SJSA1 (cell line): ENCODE measurements at regions not wholly inside any gene's neighbourhood (a gene's known extent, or its start where the extent isn't known, plus 50 kb on each side); places are given as distances from the start of the nearest gene placed in this dataset.
"Not testable (repeated sequence)": the region's sequence is repeated elsewhere in the genome, so short reads cannot be mapped to it uniquely, and the experiment has no call there.

Experiments used
- DNase-seq, 2 experiments: peaks; one replicate each; pipeline ENCODE4 v3.0.0-alpha.2; 2015 to 2020; ENCODE audit warnings: low spot score in 2 of 2, low read depth in 1 of 2
- H3K27ac ChIP-seq: fragments of 250-450 bp; sonication (Bioruptor Pico); 2 replicates; pipeline ENCODE4 v1.5.1; 2020; ENCODE audit warnings: mild to moderate bottlenecking, moderate library complexity
- H3K27me3 ChIP-seq: fragments of 250-450 bp; sonication (Bioruptor Pico); replicated peaks from 2 replicates; pipeline ENCODE4 v1.5.1; 2020; ENCODE audit warnings: mild to moderate bottlenecking, moderate library complexity
- H3K36me3 ChIP-seq: fragments of 250-450 bp; sonication (Bioruptor Pico); 2 replicates; pipeline ENCODE4 v1.5.1; 2020; ENCODE audit warnings: mild to moderate bottlenecking
- H3K4me1 ChIP-seq: fragments of 250-450 bp; sonication (Bioruptor Pico); replicated peaks from 2 replicates; pipeline ENCODE4 v1.6.1; 2021; ENCODE audit warnings: mild to moderate bottlenecking
- H3K4me3 ChIP-seq: fragments of 250-450 bp; sonication (Bioruptor Pico); 2 replicates; pipeline ENCODE4 v1.5.1; 2020; ENCODE audit warnings: mild to moderate bottlenecking
- H3K9me3 ChIP-seq: fragments of 250-450 bp; sonication (Bioruptor Pico); replicated peaks from 2 replicates; pipeline ENCODE4 v1.5.1; 2020; ENCODE audit warnings: mild to moderate bottlenecking

DNA sequence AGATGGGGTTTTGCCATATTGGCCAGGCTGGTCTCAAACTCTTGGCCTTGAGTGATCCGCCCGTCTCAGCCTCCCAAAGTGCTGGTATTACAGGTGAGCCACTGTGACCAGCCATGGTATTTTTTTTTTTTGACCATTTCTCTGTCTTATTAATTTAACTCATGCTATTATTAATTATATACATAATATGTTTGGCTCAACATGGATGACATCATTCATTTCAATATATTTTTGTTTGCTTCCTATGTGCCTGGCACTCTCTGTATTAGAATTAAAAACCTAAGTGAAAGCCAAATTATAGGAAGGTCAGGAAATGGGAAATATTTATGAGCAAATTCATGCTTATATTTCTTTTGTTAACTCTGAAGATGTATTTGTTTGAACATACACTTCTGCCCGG is 55.8 kb upstream of the AKIRIN2 start:
- no peak overlapping the region for H3K27ac ChIP-seq

DNA sequence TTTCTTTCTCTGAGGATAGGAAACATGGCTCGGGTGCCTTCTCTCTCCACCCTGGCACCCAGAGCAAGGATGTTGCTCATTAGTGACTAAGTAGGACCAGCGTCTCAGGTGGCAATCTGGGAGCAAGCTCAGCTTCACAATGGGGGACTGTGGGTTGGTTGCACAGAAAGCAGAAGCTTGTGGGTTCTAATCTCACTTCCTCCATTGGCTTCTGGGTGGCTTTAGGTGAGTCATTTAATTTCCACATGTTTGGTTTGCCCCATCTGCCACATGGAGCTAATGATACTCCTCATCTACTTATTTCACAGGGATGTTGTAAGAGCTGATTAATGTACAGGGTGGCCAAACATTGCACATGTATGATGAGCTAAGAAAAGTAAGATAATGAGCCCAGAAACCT is 54.8 kb upstream of the AKIRIN2 start:
- peak; percentile 88 to 89 for DNase-seq
- H3K27ac ChIP-seq: peak overlapping the region; percentile 49
- H3K36me3 ChIP-seq: no peaks in the 10 kb centered on the region
- H3K27me3 ChIP-seq: no peaks in the 10 kb centered on the region
- peaks cover 20% of the 10 kb centered on the region for H3K4me1 ChIP-seq
- H3K4me3 ChIP-seq: no peak overlapping the region
- H3K9me3 ChIP-seq: no peaks in the 10 kb centered on the region

More for the DNA sequence above, 55.8 kb upstream of the AKIRIN2 start:
- no peaks in the 10 kb centered on the region for H3K27me3 ChIP-seq
- peaks cover 20% of the 10 kb centered on the region for H3K4me1 ChIP-seq
- H3K4me3 ChIP-seq: no peak overlapping the region
- DNase-seq: no peak
- no peaks in the 10 kb centered on the region for H3K36me3 ChIP-seq
- no peaks in the 10 kb centered on the region for H3K9me3 ChIP-seq

DNA sequence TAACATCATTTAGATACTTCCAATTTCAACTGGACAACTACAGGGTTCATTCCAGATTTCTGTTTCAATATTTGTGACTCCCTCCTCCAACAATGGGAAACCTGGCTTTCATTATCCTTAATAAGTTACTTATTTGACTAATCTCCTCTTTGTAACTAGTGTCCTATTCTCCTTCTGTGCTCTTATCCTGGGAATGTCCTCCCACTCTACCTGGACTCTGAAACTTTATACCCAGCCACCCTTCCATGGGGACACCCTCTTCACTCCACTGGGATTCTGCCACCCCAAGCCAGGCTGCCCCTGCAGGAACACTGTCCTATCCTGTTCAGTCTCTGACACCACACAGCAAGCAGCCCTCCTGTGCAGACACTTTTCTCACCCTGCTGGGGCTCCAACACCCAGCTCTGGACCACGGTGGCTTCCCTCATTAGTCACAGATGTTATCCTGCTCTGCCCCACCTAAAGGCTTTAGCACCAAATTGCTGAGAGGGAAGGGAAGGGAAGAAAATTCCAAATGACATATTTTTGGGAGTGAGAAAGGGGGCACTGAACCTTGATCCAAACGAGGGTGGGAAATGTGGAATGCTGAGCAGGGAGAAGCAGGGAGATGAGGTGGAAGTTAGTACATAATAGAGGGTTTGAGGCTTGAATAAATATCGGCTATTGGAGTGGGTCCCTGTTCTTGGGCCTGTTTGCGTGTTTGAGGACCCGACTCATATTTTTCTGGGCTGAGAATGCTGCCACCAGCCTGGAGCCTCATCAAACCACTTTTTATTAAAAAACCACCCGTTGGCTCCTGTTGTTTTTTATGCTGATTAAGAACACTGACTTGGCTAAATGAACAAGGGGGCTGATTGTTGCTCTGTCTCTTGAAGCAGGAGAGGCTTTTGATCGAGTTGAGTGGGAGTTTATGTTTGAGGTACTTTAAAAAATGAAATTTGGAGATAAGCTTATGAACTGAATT is 54.0 kb upstream of the AKIRIN2 start:
- H3K9me3 ChIP-seq: no peaks in the 10 kb centered on the region
- no peaks in the 10 kb centered on the region for H3K36me3 ChIP-seq
- no peak overlapping the region for H3K4me3 ChIP-seq
- H3K27me3 ChIP-seq: no peaks in the 10 kb centered on the region
- H3K27ac ChIP-seq: peak overlapping the region; percentile 49
- DNase-seq: peak; percentile 48 to 60
- peaks cover 20% of the 10 kb centered on the region for H3K4me1 ChIP-seq

DNA sequence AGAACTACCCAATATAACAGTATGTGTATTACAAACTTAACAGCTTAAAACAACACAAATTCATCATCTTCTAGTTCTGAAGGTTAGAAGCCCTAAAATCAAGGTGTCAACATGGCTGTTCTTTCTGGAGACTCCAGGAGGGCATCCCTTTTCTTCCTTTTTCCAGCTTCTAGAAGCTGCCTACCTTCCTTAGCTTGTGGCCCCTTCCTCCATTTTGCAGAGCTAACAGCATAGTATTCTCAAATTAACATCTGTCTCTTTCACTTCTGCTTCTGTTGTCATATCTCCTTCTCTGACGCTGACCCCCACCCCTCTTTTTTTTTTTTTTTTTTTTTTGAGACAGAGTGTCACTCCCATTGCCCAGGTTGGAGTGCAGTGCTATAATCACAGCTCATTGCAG is 52.8 kb upstream of the AKIRIN2 start:
- Histone ChIP-seq H3K27ac (no peak overlapping the region), H3K4me1 (peaks cover 20% of the 10 kb centered on the region), H3K27me3 (no peaks in the 10 kb centered on the region), H3K4me3 (no peak overlapping the region), H3K9me3 (no peaks in the 10 kb centered on the region), H3K36me3 (no peaks in the 10 kb centered on the region)
- DNase-seq: no peak

DNA sequence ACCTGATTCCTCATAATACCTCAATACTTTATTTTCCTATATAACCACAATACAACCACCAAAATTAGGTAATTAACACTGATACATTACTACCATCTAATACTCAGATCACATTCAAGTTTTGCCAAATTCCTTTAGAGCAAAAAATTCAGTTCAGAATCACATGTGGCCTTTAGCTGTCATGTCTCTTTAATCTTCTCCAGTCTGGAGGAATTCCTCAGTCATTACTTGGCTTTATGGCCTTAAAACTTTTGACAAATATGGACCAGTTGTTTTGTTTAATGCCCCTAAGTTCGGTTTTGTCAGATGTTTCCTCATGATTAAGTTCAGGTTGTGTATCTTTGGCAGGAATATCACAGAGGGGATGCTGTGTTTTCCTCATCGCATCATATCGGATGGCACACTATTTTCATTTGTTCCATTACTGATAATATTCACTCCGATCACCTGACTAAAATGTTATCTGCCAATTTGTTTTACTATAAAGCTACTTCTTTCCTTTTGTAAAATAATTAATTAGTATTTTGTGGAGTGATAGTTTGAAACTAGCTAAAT is 51.2 kb upstream of the AKIRIN2 start:
- Histone ChIP-seq H3K27ac (no peak overlapping the region), H3K36me3 (no peaks in the 10 kb centered on the region), H3K4me1 (peaks cover 20% of the 10 kb centered on the region), H3K9me3 (no peaks in the 10 kb centered on the region), H3K27me3 (no peaks in the 10 kb centered on the region), H3K4me3 (no peak overlapping the region)
- no peak for DNase-seq

DNA sequence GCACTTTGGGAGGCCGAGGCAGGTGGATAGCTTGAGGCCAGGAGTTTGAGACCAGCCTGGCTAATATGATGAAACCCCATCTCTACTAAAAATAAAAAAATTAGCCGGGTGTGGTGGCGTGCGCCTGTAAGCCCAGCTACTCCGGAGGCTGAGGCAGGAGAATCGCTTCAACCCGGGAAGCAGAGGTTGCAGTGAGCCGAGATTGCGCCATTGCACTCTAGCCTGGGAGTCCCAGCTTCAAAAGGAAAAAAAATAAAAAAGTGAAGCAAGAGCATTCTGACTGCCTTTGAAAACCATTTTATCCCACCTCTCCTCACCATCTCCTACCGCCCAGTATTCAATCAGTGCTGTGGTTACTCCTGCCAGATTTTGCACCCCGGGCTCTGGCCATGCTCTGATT is 50.5 kb upstream of the AKIRIN2 start:
- H3K27ac ChIP-seq, DNase-seq, H3K4me3 ChIP-seq, H3K27me3 ChIP-seq, H3K9me3 ChIP-seq, H3K36me3 ChIP-seq: not testable (repeated sequence)
- H3K4me1 ChIP-seq: peaks cover 19% of the 10 kb centered on the region
